Upper lobe of left lung (tissue), 4 donors: ENCODE measurements at regions not wholly inside any gene's neighbourhood (a gene's known extent, or its start where the extent isn't known, plus 50 kb on each side); places are given as distances from the start of the nearest gene placed in this dataset.

Source experiments
- EP300 ChIP-seq, 4 donors: sonication (generic); formaldehyde crosslinking; IDR thresholded peaks; one replicate each; pipeline ENCODE4 v1.5.1; 2017; ENCODE audit warnings: antibody characterized with exemption in 4 of 4, control low read depth in 2 of 4
- POLR2A ChIP-seq, 4 donors: fragments of 450-650 bp; IDR thresholded peaks; one replicate each; pipeline ENCODE4 v1.5.1; 2016 to 2017; ENCODE audit warnings: antibody characterized with exemption in 4 of 4, mild to moderate bottlenecking in 2 of 4
- TF ChIP-seq, protein P1 (sequence below), 6 experiments: fragments of 450-650 bp in 4 of 6; fragments of 200-600 bp in 2 of 6; sonication (generic) in 2 of 6; IDR thresholded peaks; one replicate each; pipeline ENCODE4 v1.5.1; 2016 to 2019; ENCODE audit warnings: antibody characterized with exemption in 6 of 6

DNA sequence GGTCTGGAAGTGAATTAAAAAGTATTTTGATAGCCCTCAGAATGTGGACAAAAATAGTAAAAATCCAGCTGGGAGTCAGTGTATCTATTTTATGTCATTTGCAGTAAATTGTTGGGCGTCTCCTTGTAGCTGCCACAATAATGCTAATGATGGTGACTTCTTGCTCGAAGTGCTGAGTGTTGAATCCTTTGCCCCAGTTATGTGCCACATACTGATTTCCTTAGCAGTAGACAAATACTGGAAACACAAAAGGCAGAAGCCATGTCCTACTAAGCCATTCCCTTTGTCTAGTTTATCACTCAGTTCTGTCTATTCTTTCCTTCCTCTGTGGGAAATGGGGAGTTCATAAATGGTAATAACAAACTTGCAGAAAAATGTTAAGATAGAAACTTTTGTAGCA is 70.7 kb upstream of the CXADR start:
- no peak for TF ChIP-seq POLR2A (IDR thresholded peaks at IDR 0.05)
- TF ChIP-seq EP300 (IDR thresholded peaks at IDR 0.05), result no peak
- TF ChIP-seq, protein P1, sequence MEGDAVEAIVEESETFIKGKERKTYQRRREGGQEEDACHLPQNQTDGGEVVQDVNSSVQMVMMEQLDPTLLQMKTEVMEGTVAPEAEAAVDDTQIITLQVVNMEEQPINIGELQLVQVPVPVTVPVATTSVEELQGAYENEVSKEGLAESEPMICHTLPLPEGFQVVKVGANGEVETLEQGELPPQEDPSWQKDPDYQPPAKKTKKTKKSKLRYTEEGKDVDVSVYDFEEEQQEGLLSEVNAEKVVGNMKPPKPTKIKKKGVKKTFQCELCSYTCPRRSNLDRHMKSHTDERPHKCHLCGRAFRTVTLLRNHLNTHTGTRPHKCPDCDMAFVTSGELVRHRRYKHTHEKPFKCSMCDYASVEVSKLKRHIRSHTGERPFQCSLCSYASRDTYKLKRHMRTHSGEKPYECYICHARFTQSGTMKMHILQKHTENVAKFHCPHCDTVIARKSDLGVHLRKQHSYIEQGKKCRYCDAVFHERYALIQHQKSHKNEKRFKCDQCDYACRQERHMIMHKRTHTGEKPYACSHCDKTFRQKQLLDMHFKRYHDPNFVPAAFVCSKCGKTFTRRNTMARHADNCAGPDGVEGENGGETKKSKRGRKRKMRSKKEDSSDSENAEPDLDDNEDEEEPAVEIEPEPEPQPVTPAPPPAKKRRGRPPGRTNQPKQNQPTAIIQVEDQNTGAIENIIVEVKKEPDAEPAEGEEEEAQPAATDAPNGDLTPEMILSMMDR (IDR thresholded peaks at IDR 0.05), result no peak
